RWPE1 (cell line): ENCODE measurements at regions not wholly inside any gene's neighbourhood (a gene's known extent, or its start where the extent isn't known, plus 50 kb on each side); places are given as distances from the start of the nearest gene placed in this dataset.

Source experiments
- CTCF ChIA-PET: fragments of 350-600 bp; sonication (Branson Sonifier 250); formaldehyde crosslinking; extraction: SDS; loops from one replicate; lab custom pipeline; 2021; lab: Yijun Ruan, JAX
- POLR2A ChIA-PET: fragments of 400-600 bp; formaldehyde crosslinking; extraction: SDS; loops from one replicate; lab custom pipeline; 2020; ENCODE audit warnings: antibody characterized with exemption; ENCODE audit not compliant: low non-redundant PET; lab: Yijun Ruan, JAX
- DNase-seq: peaks from one replicate; pipeline ENCODE4 v3.0.0; 2012; ENCODE audit warnings: low spot score
- H3K27ac ChIP-seq: fragments of 450-650 bp; 2 replicates; pipeline ENCODE4 v1.5.1; 2017
- CTCF ChIP-seq: fragments of 450-650 bp; conservative IDR thresholded peaks from 2 replicates; pipeline ENCODE4 v1.5.1; 2017; ENCODE audit warnings: low read depth, mild to moderate bottlenecking

GRCh38 chr14:55771242-55771981, 191.4 kb downstream of the KTN1 start:
- CTCF ChIA-PET = no interaction called here

GRCh38 chr14:55772486-55772885, 192.5 kb downstream of the KTN1 start:
- ChIA-PET CTCF (no interaction called here), POLR2A (no interaction called here)
- no peak overlapping the region for H3K27ac ChIP-seq
- no peak for TF ChIP-seq CTCF
- no peak for DNase-seq

More at GRCh38 chr14:55771242-55771981, 191.4 kb downstream of the KTN1 start:
- TF ChIP-seq CTCF = no peak
- H3K27ac ChIP-seq = no peak overlapping the region
- POLR2A ChIA-PET = no interaction called here
- DNase-seq = no peak

GRCh38 chr14:55773312-55773711, 193.3 kb downstream of the KTN1 start:
- ChIA-PET CTCF (no interaction called here), POLR2A (no interaction called here)
- DNase-seq = no peak
- no peak overlapping the region for H3K27ac ChIP-seq
- TF ChIP-seq CTCF = no peak

- ChIA-PET CTCF (no interaction called here), POLR2A (no interaction called here)
- DNase-seq = no peak
- no peak for TF ChIP-seq CTCF
- no peak overlapping the region for H3K27ac ChIP-seq
Measured at GRCh38 chr14:55773984-55774545, 194.1 kb downstream of the KTN1 start.

GRCh38 chr14:55777877-55778276, 197.9 kb downstream of the KTN1 start:
- no peak for TF ChIP-seq CTCF
- H3K27ac ChIP-seq = no peak overlapping the region
- DNase-seq = no peak
- CTCF ChIA-PET = no interaction called here
- POLR2A ChIA-PET = no interaction called here

GRCh38 chr14:55780156-55780946, 200.3 kb downstream of the KTN1 start:
- DNase-seq = peak; percentile 76
- no peak for TF ChIP-seq CTCF
- CTCF ChIA-PET = no interaction called here
- H3K27ac ChIP-seq = peak overlapping the region; percentile 66
- POLR2A ChIA-PET = no interaction called here
